ENCODE measurements at regions not wholly inside any gene's neighbourhood (a gene's known extent, or its start where the extent isn't known, plus 50 kb on each side); places are given as distances from the start of the nearest gene placed in this dataset.
"Not testable (repeated sequence)": the region's sequence is repeated elsewhere in the genome, so short reads cannot be mapped to it uniquely, and the experiment has no call there.

DNA sequence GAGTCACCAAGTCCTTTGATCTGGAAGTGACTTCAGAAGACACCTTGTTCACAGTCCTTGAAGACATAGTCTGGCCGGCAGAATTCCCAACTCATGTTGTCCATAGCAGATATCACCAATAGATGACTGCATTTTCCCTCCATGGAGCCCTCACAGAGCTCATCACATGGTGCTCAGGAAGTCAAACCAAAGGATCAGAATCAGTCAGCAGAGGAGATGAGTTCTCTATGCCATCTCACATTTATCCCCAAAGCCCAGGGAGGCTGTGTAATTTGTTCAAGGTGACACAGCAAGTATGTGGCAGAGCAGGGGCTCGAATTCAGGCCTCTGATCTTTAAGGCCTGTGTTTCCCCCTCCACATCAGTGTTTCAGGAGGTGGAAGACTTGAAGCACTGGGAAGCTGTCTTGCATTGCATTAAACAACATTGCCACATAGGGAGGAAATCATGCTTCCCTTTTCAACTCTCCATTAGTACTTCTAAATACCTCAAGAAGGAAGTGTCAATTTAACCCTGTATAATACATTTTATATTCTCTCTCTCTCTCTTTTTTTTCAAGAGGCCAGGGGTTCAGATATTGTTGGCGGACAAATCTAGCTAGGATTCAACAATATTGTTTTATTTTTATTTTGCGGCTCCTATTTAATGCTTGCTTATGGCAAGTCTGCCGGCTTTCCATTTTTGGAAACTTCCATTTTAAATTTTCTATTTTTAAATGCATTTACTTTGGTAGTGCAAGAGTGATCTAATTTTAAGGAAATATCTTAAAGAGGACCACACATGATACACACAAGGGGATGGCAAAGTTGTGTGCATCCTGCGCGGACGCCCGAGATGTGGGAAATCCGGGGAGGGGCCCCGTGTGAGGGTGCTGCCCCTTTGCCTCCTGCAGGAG lies 61.9 kb downstream of the NPIPB5 start:
- not testable (repeated sequence) for H3K27ac ChIP-seq (ENCODE audit: low read depth, low read length); H3K4me1 ChIP-seq (ENCODE audit: control insufficient read depth in 5 of 5, insufficient read depth in 5 of 5, low read length in 5 of 5); H3K9ac ChIP-seq (ENCODE audit: low read length in 5 of 5); H3K36me3 ChIP-seq (ENCODE audit: control insufficient read depth in 5 of 5, insufficient read depth in 5 of 5, low read length in 5 of 5); H3K4me3 ChIP-seq (ENCODE audit: low read depth in 1 of 5, low read length in 5 of 5); H3K9me3 ChIP-seq (ENCODE audit: control insufficient read depth in 5 of 5, low read length in 5 of 5); H3K27me3 ChIP-seq (ENCODE audit: control insufficient read depth in 5 of 5, insufficient read depth in 4 of 5, low read length in 5 of 5)

DNA sequence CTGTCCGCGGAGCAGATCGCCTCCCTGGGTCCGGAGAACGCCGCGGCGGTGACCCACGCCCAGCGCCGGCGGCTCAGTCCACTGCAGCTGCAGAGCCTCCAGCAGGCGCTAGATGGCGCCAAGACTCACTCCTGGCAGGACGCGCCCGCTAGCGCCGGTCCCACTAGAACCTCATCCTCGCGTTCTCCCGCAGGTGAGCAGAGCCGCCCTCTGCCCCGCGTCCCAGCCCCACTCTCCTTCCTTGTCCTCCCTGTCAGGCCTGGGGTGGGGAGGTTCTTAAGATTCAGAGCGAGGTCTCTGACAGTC lies 62.5 kb downstream of the NPIPB5 start:
- not testable (repeated sequence) for H3K4me3 ChIP-seq (ENCODE audit: low read depth in 1 of 5, low read length in 5 of 5); H3K4me1 ChIP-seq (ENCODE audit: control insufficient read depth in 5 of 5, insufficient read depth in 5 of 5, low read length in 5 of 5); H3K9me3 ChIP-seq (ENCODE audit: control insufficient read depth in 5 of 5, low read length in 5 of 5); H3K27ac ChIP-seq (ENCODE audit: low read depth, low read length); H3K36me3 ChIP-seq (ENCODE audit: control insufficient read depth in 5 of 5, insufficient read depth in 5 of 5, low read length in 5 of 5); H3K27me3 ChIP-seq (ENCODE audit: control insufficient read depth in 5 of 5, insufficient read depth in 4 of 5, low read length in 5 of 5); H3K9ac ChIP-seq (ENCODE audit: low read length in 5 of 5)

GRCh38 chr16:22576506-22576905 lies 65.8 kb downstream of the NPIPB5 start:
- H3K36me3 ChIP-seq (ENCODE audit: control insufficient read depth in 5 of 5, insufficient read depth in 5 of 5, low read length in 5 of 5); H3K27me3 ChIP-seq (ENCODE audit: control insufficient read depth in 5 of 5, insufficient read depth in 4 of 5, low read length in 5 of 5); H3K9me3 ChIP-seq (ENCODE audit: control insufficient read depth in 5 of 5, low read length in 5 of 5); H3K4me3 ChIP-seq (ENCODE audit: low read depth in 1 of 5, low read length in 5 of 5); H3K27ac ChIP-seq (ENCODE audit: low read depth, low read length); H3K4me1 ChIP-seq (ENCODE audit: control insufficient read depth in 5 of 5, insufficient read depth in 5 of 5, low read length in 5 of 5); H3K9ac ChIP-seq (ENCODE audit: low read length in 5 of 5): not testable (repeated sequence)

DNA sequence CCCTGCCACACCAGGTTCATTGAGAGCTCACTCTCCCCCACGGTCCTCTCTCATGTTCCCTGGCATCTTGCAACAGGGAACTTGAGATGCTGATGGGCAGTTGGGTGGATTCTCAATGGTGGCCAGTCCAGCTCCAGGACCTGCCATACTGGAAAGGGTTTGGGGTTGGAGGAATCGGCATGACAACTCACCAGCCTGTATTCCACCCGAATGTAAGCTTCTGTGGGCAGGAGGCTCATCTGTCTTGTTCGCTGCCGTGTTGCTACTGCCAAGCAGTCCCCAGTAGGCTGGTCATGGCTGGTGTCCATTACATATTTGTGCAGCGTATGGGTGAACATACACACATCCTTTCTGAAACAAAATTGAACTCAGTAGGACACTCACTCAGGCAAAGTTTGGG lies 72.5 kb downstream of the NPIPB5 start:
- not testable (repeated sequence) for H3K27ac ChIP-seq (ENCODE audit: low read depth, low read length); H3K4me3 ChIP-seq (ENCODE audit: low read depth in 1 of 5, low read length in 5 of 5); H3K27me3 ChIP-seq (ENCODE audit: control insufficient read depth in 5 of 5, insufficient read depth in 4 of 5, low read length in 5 of 5); H3K36me3 ChIP-seq (ENCODE audit: control insufficient read depth in 5 of 5, insufficient read depth in 5 of 5, low read length in 5 of 5); H3K9me3 ChIP-seq (ENCODE audit: control insufficient read depth in 5 of 5, low read length in 5 of 5); H3K4me1 ChIP-seq (ENCODE audit: control insufficient read depth in 5 of 5, insufficient read depth in 5 of 5, low read length in 5 of 5); H3K9ac ChIP-seq (ENCODE audit: low read length in 5 of 5)

GRCh38 chr16:22584459-22584858 lies 73.8 kb downstream of the NPIPB5 start:
- H3K9me3 ChIP-seq (ENCODE audit: control insufficient read depth in 5 of 5, low read length in 5 of 5); H3K27me3 ChIP-seq (ENCODE audit: control insufficient read depth in 5 of 5, insufficient read depth in 4 of 5, low read length in 5 of 5); H3K4me1 ChIP-seq (ENCODE audit: control insufficient read depth in 5 of 5, insufficient read depth in 5 of 5, low read length in 5 of 5); H3K36me3 ChIP-seq (ENCODE audit: control insufficient read depth in 5 of 5, insufficient read depth in 5 of 5, low read length in 5 of 5); H3K4me3 ChIP-seq (ENCODE audit: low read depth in 1 of 5, low read length in 5 of 5); H3K27ac ChIP-seq (ENCODE audit: low read depth, low read length); H3K9ac ChIP-seq (ENCODE audit: low read length in 5 of 5): not testable (repeated sequence)

DNA sequence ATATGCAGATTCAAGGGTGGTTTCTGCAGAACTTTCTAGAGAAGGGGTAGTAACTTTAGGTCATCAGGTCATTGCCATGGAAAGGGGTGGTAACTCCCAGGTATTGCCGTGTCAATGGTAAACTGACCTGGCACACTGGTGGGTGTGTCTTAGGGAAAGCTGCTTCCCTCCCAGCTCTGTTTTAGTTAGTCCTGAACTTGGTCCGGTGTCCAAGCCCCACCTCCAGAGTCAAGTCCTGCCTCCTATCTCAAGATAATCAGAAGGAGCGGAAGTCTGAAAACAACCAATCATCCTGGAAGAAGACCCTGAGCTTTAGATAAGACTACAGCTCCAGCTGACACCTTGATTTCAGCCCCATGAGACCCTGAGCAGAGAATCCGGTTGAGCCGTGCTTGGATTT lies 74.2 kb downstream of the NPIPB5 start:
- not testable (repeated sequence) for H3K9ac ChIP-seq (ENCODE audit: low read length in 5 of 5); H3K4me1 ChIP-seq (ENCODE audit: control insufficient read depth in 5 of 5, insufficient read depth in 5 of 5, low read length in 5 of 5); H3K27ac ChIP-seq (ENCODE audit: low read depth, low read length); H3K36me3 ChIP-seq (ENCODE audit: control insufficient read depth in 5 of 5, insufficient read depth in 5 of 5, low read length in 5 of 5); H3K4me3 ChIP-seq (ENCODE audit: low read depth in 1 of 5, low read length in 5 of 5); H3K9me3 ChIP-seq (ENCODE audit: control insufficient read depth in 5 of 5, low read length in 5 of 5); H3K27me3 ChIP-seq (ENCODE audit: control insufficient read depth in 5 of 5, insufficient read depth in 4 of 5, low read length in 5 of 5)

DNA sequence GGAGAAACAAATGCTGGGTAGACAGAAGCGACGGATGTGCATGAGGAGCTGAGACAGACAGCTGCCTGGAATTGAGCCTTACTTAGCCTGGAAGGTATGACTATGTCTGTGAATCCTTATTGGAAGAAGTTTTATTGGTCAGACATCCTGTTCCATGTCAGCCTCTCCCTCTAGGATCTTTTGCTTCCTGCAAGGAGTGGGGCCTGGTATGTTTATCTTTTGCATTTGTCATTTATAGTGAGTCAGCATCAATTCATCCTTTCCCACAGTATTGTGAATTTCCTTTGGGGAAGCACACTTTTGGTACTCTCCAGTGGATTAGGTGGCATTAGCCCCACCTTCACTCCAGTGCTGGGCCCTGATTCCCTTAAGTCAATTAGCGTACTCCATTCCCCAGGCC lies 74.7 kb downstream of the NPIPB5 start:
- H3K27me3 ChIP-seq (ENCODE audit: control insufficient read depth in 5 of 5, insufficient read depth in 4 of 5, low read length in 5 of 5); H3K36me3 ChIP-seq (ENCODE audit: control insufficient read depth in 5 of 5, insufficient read depth in 5 of 5, low read length in 5 of 5); H3K4me1 ChIP-seq (ENCODE audit: control insufficient read depth in 5 of 5, insufficient read depth in 5 of 5, low read length in 5 of 5); H3K9me3 ChIP-seq (ENCODE audit: control insufficient read depth in 5 of 5, low read length in 5 of 5); H3K4me3 ChIP-seq (ENCODE audit: low read depth in 1 of 5, low read length in 5 of 5); H3K9ac ChIP-seq (ENCODE audit: low read length in 5 of 5); H3K27ac ChIP-seq (ENCODE audit: low read depth, low read length): not testable (repeated sequence)

DNA sequence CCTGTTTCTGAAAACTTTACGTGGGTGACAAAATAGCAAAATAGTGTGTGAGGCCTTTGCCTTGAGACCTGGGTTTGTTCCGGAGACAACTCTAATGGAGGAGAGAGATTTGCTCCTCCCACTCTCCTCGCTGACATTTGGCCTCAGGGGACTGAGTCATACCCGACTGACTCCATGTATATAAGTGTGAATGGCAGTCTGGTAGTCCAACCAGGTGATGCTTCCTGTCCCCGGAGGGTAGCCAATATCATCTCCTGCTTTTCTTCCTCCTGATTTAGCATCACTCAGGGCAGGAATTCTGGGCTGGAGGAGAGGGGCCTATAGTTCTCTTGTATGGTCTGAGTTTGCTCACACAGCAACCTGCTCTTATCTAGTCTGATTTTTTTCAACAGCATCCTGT lies 76.0 kb downstream of the NPIPB5 start:
- not testable (repeated sequence) for H3K4me3 ChIP-seq (ENCODE audit: low read depth in 1 of 5, low read length in 5 of 5); H3K27ac ChIP-seq (ENCODE audit: low read depth, low read length); H3K9me3 ChIP-seq (ENCODE audit: control insufficient read depth in 5 of 5, low read length in 5 of 5); H3K9ac ChIP-seq (ENCODE audit: low read length in 5 of 5); H3K4me1 ChIP-seq (ENCODE audit: control insufficient read depth in 5 of 5, insufficient read depth in 5 of 5, low read length in 5 of 5); H3K27me3 ChIP-seq (ENCODE audit: control insufficient read depth in 5 of 5, insufficient read depth in 4 of 5, low read length in 5 of 5); H3K36me3 ChIP-seq (ENCODE audit: control insufficient read depth in 5 of 5, insufficient read depth in 5 of 5, low read length in 5 of 5)

- H3K27ac ChIP-seq (ENCODE audit: low read depth, low read length); H3K36me3 ChIP-seq (ENCODE audit: control insufficient read depth in 5 of 5, insufficient read depth in 5 of 5, low read length in 5 of 5); H3K9me3 ChIP-seq (ENCODE audit: control insufficient read depth in 5 of 5, low read length in 5 of 5); H3K9ac ChIP-seq (ENCODE audit: low read length in 5 of 5); H3K4me3 ChIP-seq (ENCODE audit: low read depth in 1 of 5, low read length in 5 of 5); H3K27me3 ChIP-seq (ENCODE audit: control insufficient read depth in 5 of 5, insufficient read depth in 4 of 5, low read length in 5 of 5); H3K4me1 ChIP-seq (ENCODE audit: control insufficient read depth in 5 of 5, insufficient read depth in 5 of 5, low read length in 5 of 5): not testable (repeated sequence)
These were observed 79.1 kb downstream of the NPIPB5 start for GRCh38 chr16:22589757-22590156.

GRCh38 chr16:22596445-22597045 lies 85.9 kb downstream of the NPIPB5 start:
- H3K27ac ChIP-seq (ENCODE audit: low read depth, low read length); H3K36me3 ChIP-seq (ENCODE audit: control insufficient read depth in 5 of 5, insufficient read depth in 5 of 5, low read length in 5 of 5); H3K4me1 ChIP-seq (ENCODE audit: control insufficient read depth in 5 of 5, insufficient read depth in 5 of 5, low read length in 5 of 5); H3K27me3 ChIP-seq (ENCODE audit: control insufficient read depth in 5 of 5, insufficient read depth in 4 of 5, low read length in 5 of 5); H3K9me3 ChIP-seq (ENCODE audit: control insufficient read depth in 5 of 5, low read length in 5 of 5); H3K9ac ChIP-seq (ENCODE audit: low read length in 5 of 5); H3K4me3 ChIP-seq (ENCODE audit: low read depth in 1 of 5, low read length in 5 of 5): not testable (repeated sequence)

GRCh38 chr16:22603744-22604143 lies 93.1 kb downstream of the NPIPB5 start:
- H3K27ac ChIP-seq (ENCODE audit: low read depth, low read length); H3K9me3 ChIP-seq (ENCODE audit: control insufficient read depth in 5 of 5, low read length in 5 of 5); H3K36me3 ChIP-seq (ENCODE audit: control insufficient read depth in 5 of 5, insufficient read depth in 5 of 5, low read length in 5 of 5); H3K9ac ChIP-seq (ENCODE audit: low read length in 5 of 5); H3K4me3 ChIP-seq (ENCODE audit: low read depth in 1 of 5, low read length in 5 of 5); H3K4me1 ChIP-seq (ENCODE audit: control insufficient read depth in 5 of 5, insufficient read depth in 5 of 5, low read length in 5 of 5); H3K27me3 ChIP-seq (ENCODE audit: control insufficient read depth in 5 of 5, insufficient read depth in 4 of 5, low read length in 5 of 5): not testable (repeated sequence)

All from subcutaneous abdominal adipose tissue (tissue), 5 donors.